ENCODE measurements at regions not wholly inside any gene's neighbourhood (a gene's known extent, or its start where the extent isn't known, plus 50 kb on each side); places are given as distances from the start of the nearest gene placed in this dataset.

GRCh38 chr2:60299179-60299578 lies 254.3 kb downstream of the BCL11A start:
- no peak for DNase-seq (ENCODE audit: insufficient read length, low spot score)
- TF ChIP-seq CTCF (IDR thresholded peaks at IDR 0.05; ENCODE audit: insufficient read depth, missing control alignments): no peak

GRCh38 chr2:60298006-60298696 lies 255.3 kb downstream of the BCL11A start:
- TF ChIP-seq CTCF (IDR thresholded peaks at IDR 0.05; ENCODE audit: insufficient read depth, missing control alignments): no peak
- DNase-seq (ENCODE audit: insufficient read length, low spot score): no peak
- no peak for FAIRE-seq

More at GRCh38 chr2:60299179-60299578, 254.3 kb downstream of the BCL11A start:
- FAIRE-seq: no peak

- no peak for TF ChIP-seq CTCF (IDR thresholded peaks at IDR 0.05; ENCODE audit: insufficient read depth, missing control alignments)
- DNase-seq (ENCODE audit: insufficient read length, low spot score): no peak
- FAIRE-seq: no peak
Measured at GRCh38 chr2:60297296-60298005, 256.0 kb downstream of the BCL11A start.

- FAIRE-seq: no peak
- no peak for TF ChIP-seq CTCF (IDR thresholded peaks at IDR 0.05; ENCODE audit: insufficient read depth, missing control alignments)
- DNase-seq (ENCODE audit: insufficient read length, low spot score): no peak
Measured at GRCh38 chr2:60296219-60296955, 257.1 kb downstream of the BCL11A start.

- no peak for FAIRE-seq
Measured at GRCh38 chr2:60295636-60295962, 257.9 kb downstream of the BCL11A start.

GRCh38 chr2:60294901-60295635 lies 258.4 kb downstream of the BCL11A start:
- FAIRE-seq (no peak), DNase-seq (ENCODE audit: insufficient read length, low spot score) (no peak)
- no peak for TF ChIP-seq CTCF (IDR thresholded peaks at IDR 0.05; ENCODE audit: insufficient read depth, missing control alignments)

More at GRCh38 chr2:60295636-60295962, 257.9 kb downstream of the BCL11A start:
- TF ChIP-seq CTCF (IDR thresholded peaks at IDR 0.05; ENCODE audit: insufficient read depth, missing control alignments): no peak
- DNase-seq (ENCODE audit: insufficient read length, low spot score): no peak
